Epithelial cell of esophagus (primary cell): ENCODE measurements at regions not wholly inside any gene's neighbourhood (a gene's known extent, or its start where the extent isn't known, plus 50 kb on each side); places are given as distances from the start of the nearest gene placed in this dataset.

Source experiments
- DNase-seq: peaks from one replicate; pipeline ENCODE4 v3.0.0; 2010; ENCODE audit warnings: low read depth
- H3K4me3 ChIP-seq: 2 replicates; pipeline ENCODE4 v1.5.1; 2011; ENCODE audit warnings: mild to moderate bottlenecking, low read length, control low read depth
- TF ChIP-seq, protein P1 (sequence below): IDR thresholded peaks from 2 replicates; pipeline ENCODE4 v1.5.1; 2011; ENCODE audit warnings: low read depth, mild to moderate bottlenecking, low read length, control low read depth, inconsistent platforms; ENCODE audit not compliant: insufficient read depth; ENCODE audit errors: missing control alignments

- TF ChIP-seq, protein P1, sequence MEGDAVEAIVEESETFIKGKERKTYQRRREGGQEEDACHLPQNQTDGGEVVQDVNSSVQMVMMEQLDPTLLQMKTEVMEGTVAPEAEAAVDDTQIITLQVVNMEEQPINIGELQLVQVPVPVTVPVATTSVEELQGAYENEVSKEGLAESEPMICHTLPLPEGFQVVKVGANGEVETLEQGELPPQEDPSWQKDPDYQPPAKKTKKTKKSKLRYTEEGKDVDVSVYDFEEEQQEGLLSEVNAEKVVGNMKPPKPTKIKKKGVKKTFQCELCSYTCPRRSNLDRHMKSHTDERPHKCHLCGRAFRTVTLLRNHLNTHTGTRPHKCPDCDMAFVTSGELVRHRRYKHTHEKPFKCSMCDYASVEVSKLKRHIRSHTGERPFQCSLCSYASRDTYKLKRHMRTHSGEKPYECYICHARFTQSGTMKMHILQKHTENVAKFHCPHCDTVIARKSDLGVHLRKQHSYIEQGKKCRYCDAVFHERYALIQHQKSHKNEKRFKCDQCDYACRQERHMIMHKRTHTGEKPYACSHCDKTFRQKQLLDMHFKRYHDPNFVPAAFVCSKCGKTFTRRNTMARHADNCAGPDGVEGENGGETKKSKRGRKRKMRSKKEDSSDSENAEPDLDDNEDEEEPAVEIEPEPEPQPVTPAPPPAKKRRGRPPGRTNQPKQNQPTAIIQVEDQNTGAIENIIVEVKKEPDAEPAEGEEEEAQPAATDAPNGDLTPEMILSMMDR = no peak
- no peak overlapping the region for H3K4me3 ChIP-seq
- no peak for DNase-seq
Observed at GRCh38 chr2:63764630-63765029, 77.1 kb upstream of the UGP2 start.

GRCh38 chr2:63765117-63765516 is 76.6 kb upstream of the UGP2 start:
- no peak for DNase-seq
- no peak overlapping the region for H3K4me3 ChIP-seq
- TF ChIP-seq, protein P1 = no peak

DNA sequence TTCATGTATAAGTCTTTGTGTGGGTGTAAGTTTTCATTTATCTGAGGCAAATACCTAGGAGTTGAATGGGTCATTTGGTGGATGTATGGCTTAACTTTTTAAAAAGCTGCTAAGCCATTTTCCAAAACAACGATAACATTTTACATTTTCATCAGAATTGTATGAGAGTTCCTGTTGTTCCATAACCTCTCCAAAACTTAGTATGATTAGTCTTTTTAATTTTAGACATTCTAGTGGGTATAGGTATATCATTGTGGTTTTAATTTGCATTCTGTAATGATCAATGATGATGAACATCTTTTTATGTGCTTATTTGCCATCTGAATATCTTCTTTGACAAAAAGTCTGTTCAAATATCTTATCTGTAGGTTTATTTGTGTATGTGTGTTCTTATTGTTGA is 74.4 kb upstream of the UGP2 start:
- no peak overlapping the region for H3K4me3 ChIP-seq
- TF ChIP-seq, protein P1 = no peak
- no peak for DNase-seq

DNA sequence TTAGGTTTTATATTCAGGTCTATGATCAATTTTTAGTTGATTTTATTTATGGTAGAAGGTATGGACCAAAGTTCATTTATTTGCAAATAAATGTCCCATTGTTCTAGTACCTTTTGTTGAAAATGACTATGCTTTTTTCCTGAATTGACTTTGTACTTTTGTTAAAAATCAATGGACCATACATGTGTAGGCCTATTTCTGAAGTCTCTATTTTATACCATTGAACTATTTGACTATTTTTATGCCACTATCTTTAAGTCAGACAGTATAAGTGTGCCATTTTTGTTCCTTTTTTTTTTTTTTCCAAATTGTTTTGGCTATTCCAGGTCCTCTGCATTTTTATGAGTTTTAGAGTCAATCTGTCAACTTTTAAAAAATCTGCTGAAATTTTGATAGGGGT is 73.6 kb upstream of the UGP2 start:
- TF ChIP-seq, protein P1 = no peak
- H3K4me3 ChIP-seq = no peak overlapping the region
- DNase-seq = no peak

DNA sequence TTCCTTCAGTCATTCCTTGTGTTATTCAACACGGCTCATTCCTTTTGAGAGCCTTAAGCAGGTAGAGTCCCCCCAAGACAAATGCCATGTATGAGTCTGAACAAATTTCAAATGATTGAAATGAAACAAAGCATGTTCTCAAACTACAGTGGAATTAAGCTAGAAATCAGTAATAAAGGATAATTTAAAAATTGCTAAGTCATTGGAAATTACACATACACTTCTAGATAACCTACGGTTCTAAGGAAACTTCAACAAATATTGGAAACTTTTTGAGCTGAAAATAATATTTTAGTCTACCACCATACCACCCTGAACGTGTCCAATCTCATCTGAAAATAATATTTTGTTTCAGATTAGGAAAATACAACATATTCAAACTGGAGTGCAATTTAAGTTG is 71.8 kb upstream of the UGP2 start:
- TF ChIP-seq, protein P1 = no peak
- DNase-seq = no peak
- H3K4me3 ChIP-seq = no peak overlapping the region

- DNase-seq = no peak
- TF ChIP-seq, protein P1 = no peak
- no peak overlapping the region for H3K4me3 ChIP-seq
Observed at GRCh38 chr2:63772061-63772460, 69.6 kb upstream of the UGP2 start.

DNA sequence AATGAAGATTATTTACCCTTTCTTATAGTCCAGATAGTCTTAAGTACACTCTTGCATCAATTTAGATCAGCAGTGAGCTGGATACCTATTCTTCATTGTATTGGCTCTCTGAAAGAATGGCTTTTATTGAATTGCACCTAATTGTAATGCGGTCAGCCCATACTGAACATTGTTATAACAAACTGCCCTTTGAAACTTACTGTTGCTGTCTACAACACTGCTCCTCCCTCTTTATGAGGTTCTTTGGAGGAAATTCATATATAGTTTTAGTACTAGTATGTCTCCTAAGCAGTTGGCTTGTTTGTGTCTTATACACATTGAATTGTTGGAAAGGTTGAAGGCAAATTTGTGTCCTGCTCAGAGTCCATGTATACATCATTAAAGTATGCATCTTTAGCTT is 66.5 kb upstream of the UGP2 start:
- TF ChIP-seq, protein P1 = no peak
- no peak for DNase-seq
- no peak overlapping the region for H3K4me3 ChIP-seq
